Cerebellar cortex (tissue), 1 donor: ENCODE measurements at regions not wholly inside any gene's neighbourhood (a gene's known extent, or its start where the extent isn't known, plus 50 kb on each side); places are given as distances from the start of the nearest gene placed in this dataset.
A peak's percentile ranks its signal among the peaks of the same experiment; 100 is the strongest.
"Not testable (repeated sequence)": the region's sequence is repeated elsewhere in the genome, so short reads cannot be mapped to it uniquely, and the experiment has no call there.

Source experiments
- DNase-seq: peaks from one replicate; pipeline ENCODE4 v3.0.0-alpha.2; 2015; ENCODE audit warnings: low spot score

DNA sequence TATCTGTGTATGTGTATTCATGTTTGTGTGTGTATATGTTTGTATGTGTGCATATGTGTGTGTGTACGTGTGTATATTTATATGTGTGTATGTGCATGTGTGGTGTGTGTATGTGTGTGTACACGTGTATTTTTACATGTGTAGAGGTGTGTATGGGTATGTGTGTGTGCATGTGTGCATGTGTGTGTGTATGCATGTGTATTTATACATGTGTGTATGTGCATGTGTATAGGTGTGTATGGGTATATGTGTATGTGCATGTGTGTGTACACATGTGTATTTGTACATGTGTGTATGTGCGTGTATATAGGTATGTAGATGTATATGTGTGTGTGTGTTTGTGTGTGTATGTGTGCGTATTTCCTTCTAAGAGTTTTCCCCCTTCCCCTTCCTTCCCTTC lies 207.7 kb upstream of the ATP6AP2 start:
- no peak for DNase-seq

DNA sequence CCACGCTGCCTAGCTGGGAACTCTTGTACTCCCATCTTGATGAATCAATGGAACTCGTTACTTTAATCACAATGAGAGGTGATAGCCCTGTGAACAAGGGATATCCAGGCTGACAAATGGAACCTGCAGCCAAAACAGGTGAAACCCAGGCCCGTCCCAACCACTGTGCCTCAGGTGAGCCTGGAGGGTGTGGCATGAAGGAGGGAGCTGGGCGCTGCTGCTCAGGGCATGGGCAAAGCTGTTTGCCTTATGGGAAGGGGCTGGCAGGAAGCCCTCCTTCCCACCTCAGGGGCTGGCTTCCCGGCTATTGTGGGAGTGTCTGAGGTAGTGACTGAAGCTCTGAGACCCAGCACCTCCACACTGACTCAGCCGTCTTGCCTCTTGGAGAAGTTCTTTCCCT lies 209.4 kb upstream of the ATP6AP2 start:
- DNase-seq, result no peak

DNA sequence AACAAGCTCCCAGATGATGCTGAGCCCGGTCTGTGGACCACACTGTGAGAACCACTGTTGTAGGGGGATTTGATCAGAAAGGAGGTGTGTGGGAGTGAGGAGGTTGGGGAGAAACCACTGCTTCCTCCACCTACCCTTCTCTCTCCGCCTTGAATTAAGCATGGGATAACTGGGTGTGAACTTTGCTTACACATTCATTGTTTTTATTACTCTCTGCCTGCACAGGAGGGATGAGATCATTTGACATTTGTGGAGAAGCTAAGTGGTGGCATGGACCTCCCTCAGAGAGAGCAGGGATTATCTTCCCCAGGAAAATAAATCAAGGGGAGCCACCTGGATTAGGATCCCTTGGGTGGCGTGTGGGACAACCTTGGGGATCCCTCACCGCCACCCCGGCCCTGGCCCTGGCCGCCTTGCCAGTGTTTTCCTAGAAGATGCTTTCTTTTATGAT lies 212.1 kb upstream of the ATP6AP2 start:
- DNase-seq, result no peak

DNA sequence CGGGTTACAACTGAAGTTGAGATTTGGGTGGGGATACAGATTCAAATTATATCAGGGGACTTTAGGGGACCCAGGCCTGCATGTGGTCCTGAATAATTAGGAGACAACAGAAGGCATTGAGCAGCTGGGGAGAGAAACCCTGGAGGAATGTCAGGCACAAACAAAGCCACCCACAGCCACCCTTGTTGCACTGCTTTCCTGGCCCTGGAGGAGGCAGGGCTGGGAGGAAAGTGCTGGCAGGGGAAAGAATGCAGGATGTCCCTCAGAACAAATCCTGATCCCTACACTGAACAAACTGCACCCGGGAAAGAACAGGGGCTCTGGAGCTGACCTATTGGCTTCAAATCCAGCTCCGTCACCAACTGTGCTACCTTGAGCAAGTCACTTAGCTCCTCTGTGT lies 214.1 kb upstream of the ATP6AP2 start:
- no peak for DNase-seq

DNA sequence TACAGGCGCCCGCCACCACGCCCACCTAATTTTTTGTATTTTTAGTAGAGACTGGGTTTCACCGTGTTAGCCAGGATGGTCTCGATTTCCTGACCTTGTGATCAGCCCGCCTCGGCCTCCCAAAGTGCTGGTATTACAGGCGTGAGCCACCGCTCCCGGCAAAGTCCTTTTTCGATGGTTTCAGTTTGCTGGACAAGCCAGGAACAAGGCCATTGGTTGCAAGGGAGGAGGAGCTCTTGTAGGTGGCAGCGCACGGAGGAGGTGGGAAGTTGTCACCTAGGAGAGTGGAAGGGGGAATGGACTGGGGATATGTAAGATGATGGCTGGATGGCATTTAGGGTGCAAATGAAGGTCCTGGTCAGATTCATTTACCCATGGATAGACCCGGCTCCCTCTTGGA lies 218.5 kb upstream of the ATP6AP2 start:
- DNase-seq, result not testable (repeated sequence)

DNA sequence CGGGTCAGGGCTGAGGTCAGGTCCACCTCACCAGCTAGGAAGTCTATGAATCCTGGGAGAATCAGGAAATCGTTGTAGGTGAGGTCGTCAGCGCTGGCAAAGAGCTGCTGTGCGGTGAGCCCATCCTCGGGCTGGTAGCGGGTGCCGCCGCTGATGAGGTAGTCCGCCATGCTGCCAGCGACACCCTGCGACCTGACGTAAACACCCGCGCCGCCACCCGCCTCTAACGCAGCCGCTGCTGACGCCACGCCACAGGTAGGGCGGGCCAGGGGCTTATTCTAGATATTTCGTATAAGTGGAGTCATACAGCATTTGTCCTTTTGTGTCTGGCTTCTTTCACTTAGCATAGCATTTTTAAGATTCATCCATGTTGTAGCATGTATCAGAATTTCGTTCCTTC lies 220.2 kb upstream of the ATP6AP2 start:
- DNase-seq, result no peak

DNA sequence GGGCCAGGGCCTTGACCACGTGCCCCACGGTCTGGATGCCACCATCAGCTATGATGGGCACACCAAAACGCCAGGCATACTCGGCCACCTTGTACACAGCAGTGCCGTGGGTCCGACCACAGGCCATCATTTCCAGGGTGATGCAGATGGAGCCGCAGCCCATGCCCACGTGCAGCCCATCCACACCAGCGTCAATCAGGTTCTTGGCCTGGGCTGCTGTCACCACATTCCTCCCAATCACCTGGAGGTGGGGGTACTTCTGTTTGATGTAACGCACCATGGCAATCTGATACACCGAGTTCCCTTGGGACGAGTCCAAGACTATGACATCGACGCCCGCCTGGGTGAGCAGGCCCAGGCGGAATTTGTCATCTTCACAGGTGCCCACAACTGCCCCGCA lies 221.2 kb upstream of the ATP6AP2 start:
- DNase-seq, result no peak

DNA sequence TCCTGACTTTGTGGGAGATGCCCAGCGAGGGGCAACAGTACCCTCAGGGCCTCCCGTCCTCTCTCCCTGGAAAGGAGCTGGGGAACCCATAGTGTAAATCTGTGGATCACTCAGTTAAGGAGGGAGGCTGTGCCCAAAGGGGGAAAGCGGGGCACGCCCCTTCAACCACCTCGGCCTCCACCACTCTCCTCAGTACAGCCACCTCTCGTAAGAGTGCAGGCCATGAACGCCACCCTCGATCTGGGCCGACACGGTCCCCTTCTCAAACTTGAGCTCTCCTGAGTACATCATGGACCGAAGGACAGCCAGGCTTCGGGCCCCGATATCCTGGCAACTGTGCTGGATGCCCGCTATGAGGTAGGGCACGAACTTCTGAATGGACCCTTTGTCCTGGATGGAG lies 221.8 kb upstream of the ATP6AP2 start:
- DNase-seq, result no peak

DNA sequence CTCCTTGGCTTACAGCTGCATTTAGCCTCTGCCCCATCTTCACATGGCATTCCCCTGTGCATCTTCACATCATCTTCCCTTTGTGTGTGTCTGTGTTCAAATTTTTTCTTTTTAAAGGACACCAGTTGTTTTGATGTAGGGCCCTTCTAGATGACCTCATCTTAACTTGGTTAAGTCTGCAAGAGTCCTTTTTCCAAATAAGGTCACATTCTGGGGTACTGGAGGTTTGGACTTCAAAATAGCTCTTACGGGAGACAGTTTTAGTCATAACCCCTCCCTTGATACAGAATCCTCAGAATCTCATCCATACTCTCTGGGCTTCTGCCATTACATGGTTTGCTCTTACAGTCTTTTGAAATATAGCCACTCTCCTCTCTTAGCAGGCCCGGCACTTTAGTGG lies 231.5 kb upstream of the ATP6AP2 start:
- no peak for DNase-seq

DNA sequence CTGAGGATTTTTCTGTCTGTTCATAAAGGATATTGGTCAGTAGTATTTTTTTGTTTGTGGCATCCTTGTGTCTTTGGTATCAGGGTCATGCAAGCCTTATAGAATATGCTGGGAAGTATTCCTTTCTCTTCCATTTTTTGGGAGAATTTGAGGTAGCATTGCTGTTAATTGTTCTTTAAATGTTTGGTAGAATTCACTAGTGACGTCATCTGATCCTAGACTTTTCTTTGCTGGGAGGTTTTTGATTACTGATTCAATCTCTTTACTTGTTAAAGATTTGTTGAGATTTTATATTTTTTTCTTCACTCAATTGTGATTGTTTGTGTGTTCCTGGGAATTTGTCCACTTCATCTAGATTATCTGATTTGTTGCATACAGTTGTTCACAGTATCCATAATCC lies 234.4 kb upstream of the ATP6AP2 start:
- no peak for DNase-seq

DNA sequence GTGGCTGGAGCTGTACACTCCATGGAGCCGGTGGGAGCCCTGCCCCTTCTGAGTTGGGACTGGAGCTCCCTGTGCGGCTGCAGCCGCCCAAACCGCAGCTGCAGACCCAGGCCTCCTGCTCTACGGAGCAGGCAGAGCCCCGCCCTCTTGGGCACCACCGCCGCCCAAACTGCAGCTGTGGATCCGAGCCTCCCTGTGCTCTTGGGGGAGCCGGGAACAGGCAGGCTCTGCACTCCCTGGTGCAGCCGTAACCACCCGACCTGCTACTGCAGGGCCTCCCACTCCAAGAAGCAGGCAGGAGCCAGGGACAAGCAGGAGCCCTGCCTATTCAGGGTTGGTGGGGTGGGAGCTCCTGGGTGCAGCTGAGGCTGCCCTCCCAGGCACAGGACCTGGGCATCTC lies 237.5 kb upstream of the ATP6AP2 start:
- DNase-seq, result no peak

DNA sequence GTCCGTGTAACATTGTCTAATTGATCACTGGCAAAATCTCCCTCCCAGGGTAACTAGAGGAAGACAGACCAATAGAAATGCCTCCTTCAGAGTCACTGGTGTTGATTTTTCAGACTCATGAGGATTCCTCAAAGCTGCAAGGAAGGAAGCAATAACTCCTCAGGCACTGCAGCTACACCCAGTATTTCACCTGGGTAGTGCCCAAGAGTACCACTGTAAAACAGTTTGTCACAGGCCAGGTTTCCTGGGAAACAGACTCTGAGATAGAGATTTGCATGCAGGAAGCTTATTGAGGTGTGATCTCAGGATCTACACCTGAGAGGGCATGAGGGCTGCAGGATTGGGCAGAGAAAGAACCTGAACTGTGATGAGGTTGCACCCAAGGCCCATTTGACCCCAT lies 240.7 kb upstream of the ATP6AP2 start:
- DNase-seq, result no peak

DNA sequence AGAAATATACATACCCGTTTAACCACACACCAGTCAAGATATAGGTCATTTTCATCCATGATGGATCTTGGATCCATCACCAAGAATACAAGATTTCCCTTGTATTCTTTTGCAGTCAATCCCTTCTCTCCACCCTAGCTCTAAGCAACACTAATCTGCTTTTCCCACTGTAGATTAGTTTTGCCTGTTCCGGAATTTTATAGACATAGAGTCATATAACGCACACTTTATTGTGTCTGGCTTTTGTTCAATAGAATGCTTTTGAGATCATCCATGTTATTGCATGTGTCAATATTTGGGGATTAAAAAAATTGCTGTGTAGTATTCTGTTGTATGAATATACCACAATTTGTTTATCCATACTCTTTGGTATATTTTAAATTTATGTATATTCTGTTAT lies 235.6 kb upstream of the BCOR start:
- no peak for DNase-seq

DNA sequence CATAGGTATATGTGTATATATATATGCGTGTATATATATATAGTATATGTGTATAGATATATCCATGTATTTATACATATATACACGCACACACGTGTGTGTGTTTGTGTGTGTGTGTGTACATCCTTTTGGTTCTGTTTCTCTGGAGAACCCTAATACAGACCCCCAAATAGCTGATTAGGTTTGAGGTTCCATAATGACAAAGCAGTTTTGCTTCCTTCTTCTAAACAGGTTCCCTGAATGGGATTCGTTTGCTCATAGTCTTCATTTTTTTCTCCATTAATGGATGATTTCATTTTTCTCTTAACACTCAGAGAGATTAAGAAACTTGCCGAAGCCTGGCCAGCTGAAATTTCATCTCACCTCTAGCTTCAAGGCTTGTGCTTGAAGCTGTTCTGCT lies 234.0 kb upstream of the BCOR start:
- DNase-seq, result no peak

DNA sequence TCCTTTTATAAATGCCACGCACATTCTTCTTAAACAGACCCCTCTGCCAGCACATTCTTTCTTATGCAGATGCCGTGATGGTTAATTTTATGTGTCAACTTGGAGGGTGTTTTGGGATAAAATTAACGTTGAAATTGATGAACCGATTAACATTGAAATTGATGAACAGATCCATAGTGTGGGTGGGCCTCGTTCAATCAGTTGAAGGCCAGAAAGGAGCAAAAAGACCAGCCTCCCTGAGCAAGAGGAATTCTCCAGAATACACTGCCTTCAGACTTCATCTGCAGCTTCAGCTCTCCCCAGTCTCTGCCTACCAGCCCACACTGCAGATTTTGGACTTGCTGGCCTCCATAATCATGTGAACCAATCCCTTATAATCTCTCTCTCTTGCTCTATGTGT lies 233.6 kb upstream of the BCOR start:
- DNase-seq, result no peak

DNA sequence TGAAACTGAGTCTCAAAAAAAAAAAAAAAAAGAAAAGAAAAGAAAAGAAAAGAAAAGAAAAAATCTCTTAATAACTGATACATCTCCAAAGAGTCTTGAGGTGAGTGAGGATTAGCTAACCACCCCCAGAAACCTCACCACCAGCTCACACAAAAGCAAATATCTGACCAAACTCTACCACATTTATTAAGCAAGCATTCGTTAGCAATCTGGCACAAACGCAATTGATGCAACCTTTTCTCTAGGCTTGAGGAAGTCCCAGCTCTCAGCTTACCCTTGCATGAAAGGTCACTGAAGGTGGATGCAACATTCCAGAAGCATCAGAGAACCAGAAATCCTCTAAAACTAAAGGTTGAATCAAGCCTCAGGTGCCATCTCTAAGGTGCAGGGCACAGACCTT lies 231.9 kb upstream of the BCOR start:
- DNase-seq, result no peak

DNA sequence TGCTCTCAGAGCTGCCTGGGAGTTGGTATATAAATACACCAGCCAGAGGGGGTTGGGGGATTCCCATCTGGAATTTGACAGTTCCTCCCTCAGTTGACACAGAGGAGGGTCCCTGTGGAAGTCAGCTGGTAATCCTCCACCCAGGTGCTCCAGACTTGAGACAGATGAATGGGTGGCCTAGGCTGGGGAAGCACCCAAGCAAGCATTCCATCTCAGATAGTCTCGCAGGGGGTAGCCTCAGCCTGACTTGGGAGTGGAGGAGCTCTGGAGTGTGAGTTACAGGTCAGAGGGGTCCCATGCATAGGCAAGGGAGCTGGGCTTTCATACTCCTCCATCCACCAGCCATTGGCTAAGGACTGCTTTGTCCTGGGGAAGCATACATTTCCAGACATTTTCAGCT lies 229.3 kb upstream of the BCOR start:
- no peak for DNase-seq

DNA sequence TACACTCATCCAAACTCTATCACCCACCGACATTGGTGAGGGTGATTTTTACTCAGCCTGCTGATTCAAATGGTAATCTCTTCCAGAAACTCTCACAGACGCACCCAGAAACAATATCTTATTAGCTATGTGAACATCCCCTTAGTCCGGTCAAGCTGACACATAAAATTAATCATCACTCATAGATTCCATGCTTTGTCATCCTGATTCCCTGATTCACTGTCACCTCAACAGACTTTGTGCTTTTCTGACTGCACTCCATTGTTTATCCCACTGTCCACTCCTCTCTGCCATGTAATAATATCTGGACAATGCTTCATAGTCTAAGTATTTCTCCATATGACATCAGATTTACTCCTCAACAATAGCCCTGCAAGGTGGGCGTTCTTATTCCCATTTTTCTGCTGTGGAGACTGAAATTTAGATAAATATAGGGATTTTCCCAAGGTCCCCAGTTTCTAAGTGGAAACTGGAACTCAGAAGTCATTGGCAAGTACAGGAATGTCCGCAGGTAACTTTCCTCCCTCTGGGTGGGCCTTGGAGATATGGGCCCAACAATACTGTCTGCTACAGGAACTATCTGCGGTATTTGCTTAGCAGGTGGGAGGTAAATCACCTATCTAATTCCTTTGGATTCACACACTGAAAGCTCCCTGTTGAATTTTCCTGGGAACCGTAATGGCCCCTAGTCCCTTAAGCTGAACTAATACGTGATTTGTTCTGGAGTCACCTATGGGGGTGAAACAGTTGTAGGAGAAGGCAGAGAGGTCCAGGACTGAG lies 228.6 kb upstream of the BCOR start:
- DNase-seq, result no peak

DNA sequence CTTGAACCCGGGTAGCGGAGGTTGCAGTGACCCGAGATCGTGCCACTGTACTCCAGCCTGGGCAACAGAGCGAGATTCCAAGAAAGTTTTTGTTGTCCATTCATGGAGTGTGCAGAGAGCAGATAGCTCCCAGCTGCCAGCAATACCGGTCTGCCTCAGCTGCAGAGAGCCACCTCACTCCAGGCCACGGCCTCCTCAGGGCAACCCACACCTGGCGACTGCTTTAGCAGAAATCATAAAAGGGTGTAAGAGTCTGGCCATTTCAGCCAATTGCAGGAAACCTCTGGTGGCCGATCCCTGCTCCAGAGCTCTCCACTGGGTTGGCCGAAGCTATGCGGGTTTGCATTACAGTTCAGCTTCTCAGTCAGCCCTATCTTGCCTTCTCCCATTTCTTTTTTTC lies 227.4 kb upstream of the BCOR start:
- no peak for DNase-seq

DNA sequence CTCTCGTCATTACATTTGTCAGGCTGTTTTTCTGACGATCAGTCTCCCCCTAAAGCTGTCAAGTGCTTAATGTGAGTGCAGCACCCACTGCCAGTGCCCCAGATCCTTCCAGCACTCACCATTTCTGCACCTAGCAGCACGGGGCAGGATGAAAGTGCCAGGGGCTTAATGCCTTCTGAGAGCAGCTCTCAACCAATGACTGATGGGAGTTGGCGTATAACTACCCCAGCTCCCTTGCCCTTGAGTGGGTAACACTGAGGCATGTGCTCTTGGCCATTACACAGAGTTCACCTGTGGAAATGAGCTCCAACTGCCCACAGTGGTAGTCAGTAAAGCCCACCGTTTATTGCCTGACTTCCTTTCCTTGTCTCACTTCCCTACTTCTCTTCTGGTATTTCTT lies 226.2 kb upstream of the BCOR start:
- DNase-seq, result no peak

DNA sequence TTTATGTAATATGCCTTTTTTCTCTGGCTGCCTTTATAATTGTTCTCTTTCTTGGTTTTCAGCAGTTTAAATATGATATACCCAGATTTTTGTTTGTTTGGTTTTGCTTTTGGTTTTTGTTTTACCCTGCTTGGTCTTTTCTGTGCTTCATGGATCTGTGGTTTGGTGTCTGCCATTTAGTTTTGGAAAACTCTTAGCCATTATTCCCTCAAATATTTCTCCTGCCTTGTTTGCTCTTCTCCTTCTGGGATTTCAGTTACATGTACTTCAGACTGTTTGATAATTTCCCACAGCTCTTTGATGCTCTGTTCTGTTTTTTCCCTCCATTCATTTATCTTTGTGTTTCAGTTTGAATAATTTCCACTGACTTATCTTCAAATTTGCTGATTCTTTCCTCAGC lies 223.1 kb upstream of the BCOR start:
- DNase-seq, result no peak

DNA sequence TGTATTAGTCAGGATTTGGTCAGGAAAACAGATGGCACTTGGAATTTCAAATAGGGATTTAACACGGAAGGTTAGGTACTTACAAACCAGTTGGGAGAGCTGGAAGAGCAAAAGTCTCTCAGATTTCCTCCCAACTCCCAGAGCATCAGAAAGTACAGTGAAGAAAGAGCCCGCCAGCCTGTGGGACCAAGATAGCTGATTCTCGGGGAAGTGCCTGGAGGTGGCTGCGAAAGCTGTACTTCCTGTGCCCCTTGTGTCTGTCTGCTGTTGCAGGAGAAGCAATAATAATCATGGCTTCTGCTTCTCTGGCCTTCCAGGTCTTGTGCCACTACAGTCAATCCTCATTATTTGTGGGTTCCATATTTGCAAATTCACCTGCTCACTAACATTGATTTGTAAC lies 221.0 kb upstream of the BCOR start:
- no peak for DNase-seq

DNA sequence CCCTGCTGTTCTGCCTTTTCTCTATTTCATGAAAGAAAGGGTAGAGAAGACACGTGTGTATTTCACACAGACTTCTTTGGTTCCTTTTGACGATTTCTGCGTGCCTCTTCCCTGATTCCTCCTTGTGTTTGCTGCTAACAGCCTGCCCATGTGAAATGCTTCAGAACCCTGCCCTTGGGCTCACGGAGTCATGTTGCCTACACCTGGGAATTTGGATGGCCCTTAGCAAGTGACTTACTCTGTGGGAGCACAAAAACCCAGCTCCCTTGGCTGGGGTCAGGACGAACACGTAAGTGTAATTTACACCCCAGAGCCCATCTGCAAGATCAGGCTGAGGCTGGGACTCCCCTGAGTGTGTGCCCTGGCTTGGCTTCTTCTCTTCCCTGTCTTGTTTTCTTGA lies 220.3 kb upstream of the BCOR start:
- DNase-seq, result no peak

DNA sequence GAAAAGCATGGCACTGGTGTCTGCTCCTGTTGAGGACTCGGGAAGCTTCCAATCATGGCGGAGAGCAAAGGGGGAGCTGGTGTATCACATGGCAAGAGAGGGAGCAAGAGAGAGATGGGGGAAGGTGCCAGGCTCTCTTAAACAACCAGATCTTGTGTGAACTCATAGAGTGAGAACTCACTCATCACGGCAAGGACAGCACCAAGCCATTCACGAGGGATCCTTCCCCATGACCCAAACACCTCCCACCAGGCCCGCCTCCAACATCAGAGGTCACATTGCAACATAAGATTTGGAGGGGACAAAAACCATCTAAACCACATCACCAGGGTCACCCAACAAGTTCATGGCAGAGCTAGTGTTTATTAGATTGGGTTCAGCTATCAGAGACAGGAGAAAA lies 218.7 kb upstream of the BCOR start:
- DNase-seq, result no peak

DNA sequence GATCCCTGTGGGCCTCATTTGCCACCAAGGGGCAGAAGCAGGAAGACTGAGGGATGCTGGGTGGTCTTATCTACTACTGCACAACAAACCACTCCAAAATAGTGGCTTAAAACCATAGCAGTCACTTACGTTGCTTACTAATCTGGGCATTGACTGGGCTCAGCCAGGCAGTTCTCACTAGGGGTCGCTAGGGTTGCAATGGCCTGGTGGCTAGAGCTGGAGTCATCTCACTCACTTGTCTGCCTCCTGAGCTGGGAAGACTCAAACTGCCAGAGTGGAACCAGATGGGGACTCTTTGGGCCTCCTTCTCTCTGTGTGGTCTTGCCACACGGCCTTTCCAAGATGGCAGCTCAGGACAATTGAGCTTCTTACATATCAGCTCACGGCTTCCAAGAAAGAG lies 216.3 kb upstream of the BCOR start:
- DNase-seq, result peak; percentile 1
